ENCODE measurements at regions not wholly inside any gene's neighbourhood (a gene's known extent, or its start where the extent isn't known, plus 50 kb on each side); places are given as distances from the start of the nearest gene placed in this dataset.

GRCh38 chr13:79776531-79777295 lies 295.8 kb downstream of the NDFIP2 start:
- H3K27me3 Mint-ChIP-seq (ENCODE audit: low read depth) = no peaks in the 10 kb centered on the region

GRCh38 chr13:79775830-79776229 lies 294.9 kb downstream of the NDFIP2 start:
- Mint-ChIP-seq H3K27ac (peak overlapping the region; percentile 17 to 80 (median 20)), H3K27me3 (ENCODE audit: low read depth) (no peaks in the 10 kb centered on the region), H3K4me3 (no peak overlapping the region), H3K4me1 (peaks cover 33% of the 10 kb centered on the region), H3K9me3 (peaks cover 13% of the 10 kb centered on the region), H3K36me3 (ENCODE audit: low read depth) (peaks cover 7% of the 10 kb centered on the region)
- TF ChIP-seq CTCF (IDR thresholded peaks at IDR 0.05; ENCODE audit: unreplicated experiment in 3 of 3) = peak; percentile 64 to 78 (median 67)

More at GRCh38 chr13:79776531-79777295, 295.8 kb downstream of the NDFIP2 start:
- no peak for TF ChIP-seq CTCF (IDR thresholded peaks at IDR 0.05; ENCODE audit: unreplicated experiment in 3 of 3)
- Mint-ChIP-seq H3K9me3 (peaks cover 7% of the 10 kb centered on the region), H3K4me3 (no peak overlapping the region), H3K27ac (peak overlapping the region in 2 of 3 experiments; percentile 17 to 80), H3K4me1 (peaks cover 36% of the 10 kb centered on the region), H3K36me3 (ENCODE audit: low read depth) (no peaks in the 10 kb centered on the region)

DNA sequence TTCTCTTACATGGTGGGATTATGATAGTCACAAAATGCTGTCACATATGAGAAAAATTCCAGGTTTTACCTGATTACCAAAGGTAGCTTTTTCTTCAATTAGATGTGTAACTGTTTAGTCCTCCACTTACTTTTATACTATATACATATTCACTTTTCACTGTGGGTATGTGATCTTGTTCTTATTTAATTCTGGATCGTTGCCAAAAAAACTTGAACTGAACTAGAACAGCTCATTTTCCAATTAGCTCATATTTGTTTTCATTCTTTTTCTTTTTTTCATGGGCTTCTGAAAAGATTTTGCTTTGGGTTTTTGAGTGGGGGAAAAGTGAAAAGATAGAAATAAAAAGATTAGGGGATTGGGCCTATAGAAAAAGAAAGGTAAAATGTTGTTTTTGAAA lies 291.9 kb downstream of the NDFIP2 start:
- Mint-ChIP-seq H3K9me3 (peaks cover 15% of the 10 kb centered on the region), H3K4me1 (peaks cover 19% of the 10 kb centered on the region), H3K36me3 (ENCODE audit: low read depth) (peaks cover 9% of the 10 kb centered on the region), H3K27ac (no peak overlapping the region), H3K27me3 (ENCODE audit: low read depth) (no peaks in the 10 kb centered on the region), H3K4me3 (no peak overlapping the region)
- no peak for TF ChIP-seq CTCF (IDR thresholded peaks at IDR 0.05; ENCODE audit: unreplicated experiment in 3 of 3)

- Mint-ChIP-seq H3K4me3 (no peak overlapping the region), H3K27me3 (ENCODE audit: low read depth) (no peaks in the 10 kb centered on the region), H3K9me3 (peaks cover 15% of the 10 kb centered on the region), H3K27ac (no peak overlapping the region), H3K36me3 (ENCODE audit: low read depth) (peaks cover 9% of the 10 kb centered on the region), H3K4me1 (peaks cover 17% of the 10 kb centered on the region)
- TF ChIP-seq CTCF (IDR thresholded peaks at IDR 0.05; ENCODE audit: unreplicated experiment in 3 of 3) = no peak
These were observed 290.5 kb downstream of the NDFIP2 start for GRCh38 chr13:79771493-79771892.

DNA sequence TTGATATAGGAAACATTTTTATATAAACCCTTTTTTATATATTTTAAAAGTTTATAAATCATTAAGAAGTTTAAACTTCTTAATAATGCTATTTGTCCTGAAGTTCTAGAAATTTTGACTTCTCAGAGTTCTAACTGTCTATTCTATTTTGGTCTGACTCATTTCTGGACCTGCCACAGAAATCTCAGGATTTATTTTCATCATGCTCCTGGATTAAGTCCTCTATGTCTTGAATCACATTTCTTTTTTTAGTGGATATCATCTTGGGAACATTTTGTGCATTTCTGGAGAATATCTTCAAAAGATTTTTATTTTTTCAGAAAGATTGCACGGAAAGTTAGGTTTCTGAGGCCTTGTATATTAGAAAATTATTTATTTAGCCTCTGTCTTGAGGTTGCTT lies 289.1 kb downstream of the NDFIP2 start:
- TF ChIP-seq CTCF (IDR thresholded peaks at IDR 0.05; ENCODE audit: unreplicated experiment in 3 of 3) = no peak
- H3K9me3 Mint-ChIP-seq = peaks cover 15% of the 10 kb centered on the region
- peaks cover 9% of the 10 kb centered on the region for H3K36me3 Mint-ChIP-seq (ENCODE audit: low read depth)
- peaks cover 6% of the 10 kb centered on the region for H3K4me1 Mint-ChIP-seq
- peaks cover 4% of the 10 kb centered on the region for H3K27me3 Mint-ChIP-seq (ENCODE audit: low read depth)
- H3K4me3 Mint-ChIP-seq = no peak overlapping the region
- H3K27ac Mint-ChIP-seq = no peak overlapping the region

- Mint-ChIP-seq H3K36me3 (ENCODE audit: low read depth) (peaks cover 9% of the 10 kb centered on the region), H3K27me3 (ENCODE audit: low read depth) (peaks cover 4% of the 10 kb centered on the region), H3K4me3 (no peak overlapping the region), H3K27ac (no peak overlapping the region), H3K4me1 (no peaks in the 10 kb centered on the region), H3K9me3 (peaks cover 15% of the 10 kb centered on the region)
- no peak for TF ChIP-seq CTCF (IDR thresholded peaks at IDR 0.05; ENCODE audit: unreplicated experiment in 3 of 3)
These were observed 286.2 kb downstream of the NDFIP2 start for GRCh38 chr13:79767126-79767525.

All from nephron (organoid).